NK-92 treated with Interleukin-12 subunit alpha and Interleukin-12 subunit beta, amount 100 ng/mL, for 24 hours (cell line): ENCODE measurements at regions not wholly inside any gene's neighbourhood (a gene's known extent, or its start where the extent isn't known, plus 50 kb on each side); places are given as distances from the start of the nearest gene placed in this dataset.
"Not testable (repeated sequence)": the region's sequence is repeated elsewhere in the genome, so short reads cannot be mapped to it uniquely, and the experiment has no call there.

Source experiments
- DNase-seq: peaks from one replicate; lab custom pipeline; 2025; lab: John Stamatoyannopoulos, UW

- no peak for DNase-seq
These were observed 115.9 kb upstream of the RUNX1 start for GRCh38 chr21:35164971-35165483.

DNA sequence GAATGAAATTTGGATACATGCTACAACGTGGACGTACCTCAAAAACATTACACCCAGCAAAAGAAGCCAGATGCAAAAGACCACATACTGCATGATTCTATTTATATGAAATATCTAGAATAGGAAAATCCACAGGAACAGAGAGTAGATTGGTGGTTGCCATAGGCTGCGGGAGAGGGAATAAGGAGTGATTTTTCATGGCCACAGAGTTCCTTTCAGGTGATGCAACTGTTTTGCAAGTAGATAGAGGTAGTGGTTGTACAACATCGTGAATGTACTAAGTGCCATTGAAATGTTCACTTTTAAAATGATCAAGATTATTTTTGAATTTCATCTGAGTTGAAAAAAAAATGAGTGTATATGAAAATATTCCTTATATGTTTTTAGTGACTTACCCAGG is 115.3 kb upstream of the RUNX1 start:
- no peak for DNase-seq

DNA sequence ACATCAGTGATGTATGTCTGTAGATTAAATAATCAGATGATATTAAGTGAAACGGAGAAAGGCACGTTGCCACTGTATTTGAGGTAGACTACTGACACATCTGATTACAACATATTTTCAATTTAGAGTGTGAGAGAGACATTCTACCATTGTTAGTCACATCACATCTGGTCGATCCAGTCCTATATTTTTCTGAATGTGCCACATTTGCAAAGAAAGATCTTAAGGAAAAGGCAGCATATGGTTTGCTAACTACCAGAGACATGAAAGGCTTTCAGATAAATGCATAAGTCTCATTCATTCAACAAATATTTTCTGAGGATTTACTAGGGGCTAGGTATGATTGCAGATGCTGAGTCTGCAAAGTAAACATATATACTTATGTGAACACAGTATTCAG is 114.3 kb upstream of the RUNX1 start:
- no peak for DNase-seq

DNA sequence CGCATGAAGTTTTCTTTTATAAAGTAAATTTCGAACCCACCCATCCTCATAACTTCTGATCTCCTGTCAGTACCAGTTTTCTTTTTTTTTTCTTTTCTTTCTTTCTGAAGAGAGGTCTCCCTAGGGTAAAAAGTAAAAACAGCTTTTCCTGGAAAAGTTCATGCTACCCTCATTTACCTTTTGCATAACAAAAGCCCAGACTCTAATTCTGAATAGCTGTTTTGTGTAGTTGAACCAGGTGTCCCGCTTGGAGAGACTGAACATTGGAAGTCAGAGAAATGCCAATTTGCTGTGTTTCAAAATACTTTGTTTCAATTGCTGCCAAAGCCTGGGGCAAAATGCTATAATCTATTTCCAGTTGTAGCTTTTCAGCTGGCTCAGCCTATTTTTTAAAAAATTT is 113.7 kb upstream of the RUNX1 start:
- no peak for DNase-seq

DNA sequence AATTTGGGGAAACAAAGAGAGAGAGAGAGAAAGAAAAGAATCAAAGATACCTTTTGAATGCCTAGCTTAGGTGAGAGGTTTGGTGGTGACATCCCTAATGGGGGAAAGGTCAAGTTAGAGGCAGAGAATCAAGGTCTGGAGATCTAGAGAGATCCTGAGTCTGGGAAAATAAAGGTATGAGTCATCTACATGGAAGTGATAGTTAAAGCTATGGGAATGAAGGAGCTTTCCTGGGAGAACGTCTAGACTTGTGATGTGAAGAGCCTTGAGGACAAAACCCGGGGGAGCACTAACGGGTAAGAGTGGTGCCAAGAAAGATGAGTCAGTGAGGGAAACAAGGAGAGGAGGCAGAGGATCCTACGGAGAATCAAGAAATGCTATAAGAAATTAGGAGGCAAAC is 110.8 kb upstream of the RUNX1 start:
- DNase-seq, result no peak

GRCh38 chr21:35157374-35157773 is 108.3 kb upstream of the RUNX1 start:
- not testable (repeated sequence) for DNase-seq

DNA sequence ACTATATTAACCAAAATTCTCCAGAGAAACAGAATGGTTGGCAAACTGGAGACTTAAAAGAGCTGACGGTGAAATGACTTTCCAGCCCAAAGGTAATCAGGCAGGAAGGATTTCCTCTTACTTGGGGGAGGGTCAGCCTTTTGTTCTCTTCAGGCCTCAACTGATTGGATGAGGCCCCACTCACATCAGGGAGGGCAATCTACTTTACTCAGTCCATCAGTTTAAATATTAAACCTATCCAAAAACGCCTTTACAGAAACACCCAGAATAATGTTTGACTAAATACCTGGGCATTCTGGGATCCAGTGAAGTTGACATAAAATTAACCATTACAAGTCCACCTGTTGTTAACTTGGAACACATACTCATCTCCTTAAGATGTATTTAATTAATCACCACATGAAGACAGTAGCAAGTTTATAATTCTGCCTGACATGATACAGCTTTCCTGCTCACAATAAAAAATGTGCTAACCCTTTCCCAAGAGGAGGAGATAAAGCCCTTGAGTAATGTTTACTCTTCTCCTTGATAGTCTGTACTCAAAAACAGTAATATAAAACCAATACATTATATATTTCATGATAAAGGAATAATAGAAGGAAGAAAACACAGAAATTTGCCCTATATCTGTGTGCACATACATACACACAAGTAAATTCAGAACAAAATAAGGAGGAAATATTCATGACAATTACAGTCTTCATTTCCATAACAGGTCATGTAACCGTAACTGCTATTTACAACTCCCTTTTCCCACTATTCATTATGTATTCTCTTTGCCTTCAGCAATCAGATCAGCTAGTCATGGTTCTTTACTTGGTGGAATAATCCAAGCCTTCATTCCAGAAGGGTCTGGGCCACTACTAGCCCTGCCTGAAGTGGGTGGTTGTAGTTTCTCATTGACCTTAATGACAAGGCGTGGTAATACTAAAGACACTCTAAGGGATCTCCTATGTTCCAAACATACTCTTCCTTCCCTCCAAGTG is 107.5 kb upstream of the RUNX1 start:
- no peak for DNase-seq

DNA sequence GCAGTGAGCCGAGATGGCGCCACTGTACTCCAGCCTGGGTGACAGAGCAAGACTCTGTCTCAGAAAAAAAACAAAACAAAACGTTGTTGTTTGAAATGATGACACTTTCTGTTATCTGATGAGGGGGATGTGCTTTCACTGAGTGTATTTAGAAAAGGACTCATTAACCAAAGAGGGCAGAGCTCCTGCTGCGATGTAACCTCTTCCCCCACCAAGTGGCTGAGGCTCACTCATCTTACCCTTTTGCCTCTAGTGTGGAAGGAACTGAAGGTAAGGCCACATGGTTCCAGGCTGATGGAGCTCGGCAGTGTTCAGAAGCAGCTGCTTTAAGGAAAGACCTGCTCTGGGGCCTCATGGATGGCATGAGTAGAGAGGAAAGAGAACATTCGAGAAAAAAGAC is 105.7 kb upstream of the RUNX1 start:
- no peak for DNase-seq

DNA sequence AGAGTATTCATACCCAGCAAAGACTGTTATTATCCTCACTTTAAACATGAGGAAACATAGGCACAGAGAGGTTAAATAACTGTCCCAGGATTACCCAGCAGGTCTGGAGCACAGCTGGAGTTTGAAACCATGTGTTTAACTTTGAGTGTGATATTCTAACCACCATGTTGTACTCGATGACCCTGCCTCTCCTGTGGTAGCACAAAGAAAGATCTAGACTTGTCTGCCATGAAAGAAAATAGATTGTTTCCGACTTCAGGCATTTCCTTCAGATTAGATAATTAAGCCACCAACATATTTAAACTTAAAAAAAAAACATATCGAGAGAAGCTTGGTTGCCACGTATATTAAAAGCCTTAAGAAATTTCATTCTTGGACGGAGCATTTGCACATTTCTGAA is 104.6 kb upstream of the RUNX1 start:
- no peak for DNase-seq

DNA sequence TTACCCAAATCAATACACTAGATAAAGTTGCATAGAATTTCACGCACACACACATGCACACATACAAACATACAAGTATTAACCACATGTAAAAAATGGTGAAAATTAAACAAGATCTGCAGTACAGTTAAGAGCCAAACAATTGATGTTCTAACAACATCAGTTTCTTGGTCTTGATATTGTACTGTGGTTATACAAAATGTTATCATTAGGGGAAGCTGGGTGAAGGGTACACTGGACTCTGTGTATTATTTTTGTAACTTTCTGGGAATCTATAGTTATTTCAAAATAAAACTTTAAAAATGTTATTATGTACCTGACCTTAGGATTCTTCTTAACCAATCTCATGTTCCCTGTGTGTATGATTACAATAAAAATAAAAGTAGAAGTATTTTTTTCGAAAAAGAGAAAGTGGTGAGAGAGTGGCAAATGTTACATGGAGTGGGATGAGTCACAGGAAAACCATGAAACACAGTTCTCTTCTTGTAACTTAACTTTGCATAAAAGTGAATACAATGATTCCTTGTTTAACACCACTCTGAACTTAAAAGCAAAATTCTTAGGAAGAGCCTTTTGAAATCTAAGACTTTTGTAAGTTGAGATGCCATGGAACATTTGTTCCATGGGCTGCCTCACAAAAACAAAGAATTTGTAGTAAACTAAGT is 101.6 kb upstream of the RUNX1 start:
- no peak for DNase-seq

DNA sequence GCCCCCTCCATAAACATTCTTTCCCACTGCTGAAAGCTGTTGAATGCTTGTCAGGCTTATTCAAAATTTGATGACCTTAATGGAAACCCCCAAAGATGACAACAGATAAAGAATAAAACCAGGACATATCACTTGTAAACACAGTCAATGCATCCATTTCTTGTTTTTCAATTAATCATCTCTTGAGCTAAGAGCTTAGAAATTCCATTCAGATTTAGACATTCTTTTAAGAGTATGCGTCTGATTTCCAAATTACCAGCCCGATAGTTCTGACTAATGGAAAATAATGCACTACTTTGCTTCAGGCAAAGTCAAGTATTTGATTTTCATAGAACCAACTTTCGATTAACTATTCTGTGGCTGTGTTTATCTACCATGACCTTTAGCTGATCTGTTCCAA is 100.6 kb upstream of the RUNX1 start:
- no peak for DNase-seq

- no peak for DNase-seq
These were observed 98.3 kb upstream of the RUNX1 start for GRCh38 chr21:35147439-35147838.

- DNase-seq, result no peak
These were observed 96.6 kb upstream of the RUNX1 start for GRCh38 chr21:35145626-35146233.

- DNase-seq, result no peak
These were observed 95.9 kb upstream of the RUNX1 start for GRCh38 chr21:35144978-35145377.

- DNase-seq, result no peak
These were observed 93.1 kb upstream of the RUNX1 start for GRCh38 chr21:35142036-35142815.

DNA sequence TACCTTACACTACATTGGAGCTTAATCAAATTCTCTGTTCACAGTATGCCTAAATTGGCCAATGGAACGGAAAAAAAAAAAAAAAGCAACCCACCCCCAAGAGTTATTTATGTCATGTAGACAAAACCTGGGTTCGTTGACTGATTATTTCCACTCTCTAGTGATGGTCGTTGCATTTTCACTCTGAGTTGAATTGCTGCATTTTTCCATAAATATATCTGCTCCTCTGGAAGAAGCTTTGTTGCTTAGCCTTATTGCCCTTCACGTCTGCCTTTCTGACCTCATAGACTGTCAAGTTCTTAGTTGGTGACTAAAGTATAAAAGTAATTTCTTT is 90.2 kb upstream of the RUNX1 start:
- DNase-seq, result no peak

DNA sequence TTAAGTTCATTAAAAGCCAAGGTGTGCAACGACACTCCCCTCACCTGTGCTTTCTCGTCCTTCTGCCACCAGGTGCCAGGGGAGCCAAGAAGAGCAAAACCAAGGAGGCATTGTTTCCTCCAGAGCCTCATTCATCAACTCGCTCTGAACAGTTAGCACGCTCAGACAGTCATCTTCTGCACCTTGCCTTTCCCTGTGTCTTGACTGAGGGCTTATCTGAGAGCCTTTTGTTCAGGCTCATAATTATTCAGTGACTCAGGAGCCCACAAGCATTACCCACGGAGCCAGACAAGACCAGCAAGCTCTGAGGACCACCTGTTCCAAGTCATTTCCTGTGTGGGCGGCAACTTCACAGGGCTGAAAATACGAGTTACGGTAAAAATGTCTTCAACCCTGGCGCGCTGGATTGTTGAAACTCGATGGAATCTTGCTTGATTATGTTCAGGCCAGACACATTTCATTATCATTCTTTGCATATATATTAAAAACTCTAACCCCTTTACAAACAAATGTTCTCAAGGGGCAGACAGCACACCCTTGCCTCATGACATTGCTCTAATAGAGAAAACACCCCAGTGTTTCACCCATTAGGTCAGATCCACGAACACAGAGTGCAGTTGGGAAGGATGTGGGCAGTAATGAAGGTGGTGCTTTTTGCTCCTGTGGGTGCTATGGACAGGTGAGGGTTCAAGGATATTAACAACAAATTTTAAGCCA is 89.7 kb upstream of the RUNX1 start:
- no peak for DNase-seq

DNA sequence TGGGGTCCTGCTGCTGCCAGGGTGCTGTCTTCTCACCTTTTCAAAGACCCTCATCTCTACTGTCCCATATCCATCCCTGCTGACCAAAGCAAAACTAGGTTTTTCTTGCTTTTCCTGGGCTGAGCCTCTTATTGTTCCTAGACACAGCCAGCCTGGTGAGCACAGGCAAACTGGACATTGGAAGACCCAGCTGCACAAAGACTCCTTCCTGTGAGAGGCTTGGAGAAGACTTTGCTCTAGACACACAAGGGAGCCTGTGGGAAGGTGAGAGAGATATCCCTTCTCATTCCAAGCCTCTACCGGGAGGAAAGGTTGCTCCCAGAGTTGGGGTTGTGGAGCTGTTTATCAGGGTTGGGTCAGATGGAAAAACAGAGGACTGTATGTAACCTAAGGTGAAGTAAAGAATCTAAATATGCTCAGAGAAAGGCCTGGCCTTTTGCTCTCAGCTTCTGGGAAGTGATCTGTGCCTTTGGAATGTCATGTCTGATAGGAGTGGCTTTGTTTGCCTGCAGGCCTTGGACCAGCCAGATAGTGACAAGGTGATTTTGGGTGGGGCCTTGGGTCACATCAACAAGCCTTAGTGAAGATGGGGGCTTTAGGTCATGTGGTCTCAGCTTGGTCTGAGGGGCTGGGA is 87.6 kb upstream of the RUNX1 start:
- no peak for DNase-seq

DNA sequence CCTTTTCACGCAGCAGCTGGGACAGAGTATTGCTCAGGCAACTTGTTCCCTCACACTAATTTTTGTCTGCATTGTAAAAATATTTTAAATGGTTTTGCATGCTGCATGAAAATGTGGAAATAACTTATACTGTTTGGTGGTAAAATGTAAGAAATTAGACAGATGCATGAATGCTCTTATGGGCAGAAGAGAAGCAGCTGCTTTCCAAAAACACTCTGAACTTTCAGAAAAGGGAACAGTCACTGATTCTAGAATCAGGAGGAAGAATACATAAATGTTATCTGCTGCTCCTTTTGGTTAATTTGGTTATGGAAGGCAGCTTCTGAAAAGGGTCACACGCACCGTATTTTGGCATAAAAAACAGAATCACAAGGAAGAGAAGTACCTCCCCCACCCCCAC is 87.0 kb upstream of the RUNX1 start:
- DNase-seq, result no peak

- DNase-seq, result no peak
These were observed 86.4 kb upstream of the RUNX1 start for GRCh38 chr21:35135481-35135880.

DNA sequence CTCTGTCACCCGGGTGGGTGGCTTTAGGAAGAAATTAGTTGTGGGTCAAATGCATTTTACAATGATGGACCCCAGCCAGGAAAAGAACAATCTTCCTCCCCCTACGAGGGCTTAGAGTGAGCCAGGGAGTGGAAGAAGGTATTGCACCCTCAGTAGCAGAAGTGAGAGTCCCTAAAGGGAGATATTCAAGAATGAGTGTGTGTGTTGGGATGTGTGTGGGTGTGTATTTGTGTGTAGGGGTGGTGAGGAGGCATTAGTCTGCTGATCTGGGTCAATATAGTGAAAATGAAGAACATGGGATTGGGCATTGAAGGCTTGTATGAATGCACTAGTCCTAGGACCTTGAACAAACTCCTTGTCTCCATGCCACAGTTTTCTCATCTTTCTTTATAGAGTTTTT is 85.2 kb upstream of the RUNX1 start:
- DNase-seq, result no peak
